HG03066 (cell line): ENCODE measurements at regions not wholly inside any gene's neighbourhood (a gene's known extent, or its start where the extent isn't known, plus 50 kb on each side); places are given as distances from the start of the nearest gene placed in this dataset.
"Not testable (repeated sequence)": the region's sequence is repeated elsewhere in the genome, so short reads cannot be mapped to it uniquely, and the experiment has no call there.

Experiments used
- ATAC-seq: cut with Tn5 transposase; IDR thresholded peaks from one replicate; pipeline ENCODE4 v1.9.1; 2021; ENCODE audit warnings: low read depth; ENCODE audit not compliant: unreplicated experiment

GRCh38 chr9:2424619-2425033 is 197.0 kb upstream of the VLDLR start:
- ATAC-seq, result no peak

DNA sequence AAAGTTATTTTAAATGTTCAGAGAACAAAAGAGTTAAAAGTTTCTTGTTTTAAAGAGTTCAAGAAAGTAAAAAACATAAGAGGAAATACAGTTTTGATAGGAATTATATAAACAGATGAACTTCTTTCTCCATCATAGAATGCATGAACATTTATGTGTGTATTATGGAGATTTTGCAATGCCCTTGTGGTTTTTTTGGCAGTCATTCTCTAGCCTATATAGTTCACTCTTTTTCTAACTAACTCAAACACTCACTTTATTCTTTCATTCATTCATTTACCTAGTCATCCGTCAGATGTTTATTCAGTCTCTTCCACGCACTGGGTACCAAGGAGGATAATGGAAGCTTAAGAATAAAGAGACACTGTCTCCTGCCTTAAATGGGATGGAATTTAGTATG is 195.9 kb upstream of the VLDLR start:
- ATAC-seq, result no peak

DNA sequence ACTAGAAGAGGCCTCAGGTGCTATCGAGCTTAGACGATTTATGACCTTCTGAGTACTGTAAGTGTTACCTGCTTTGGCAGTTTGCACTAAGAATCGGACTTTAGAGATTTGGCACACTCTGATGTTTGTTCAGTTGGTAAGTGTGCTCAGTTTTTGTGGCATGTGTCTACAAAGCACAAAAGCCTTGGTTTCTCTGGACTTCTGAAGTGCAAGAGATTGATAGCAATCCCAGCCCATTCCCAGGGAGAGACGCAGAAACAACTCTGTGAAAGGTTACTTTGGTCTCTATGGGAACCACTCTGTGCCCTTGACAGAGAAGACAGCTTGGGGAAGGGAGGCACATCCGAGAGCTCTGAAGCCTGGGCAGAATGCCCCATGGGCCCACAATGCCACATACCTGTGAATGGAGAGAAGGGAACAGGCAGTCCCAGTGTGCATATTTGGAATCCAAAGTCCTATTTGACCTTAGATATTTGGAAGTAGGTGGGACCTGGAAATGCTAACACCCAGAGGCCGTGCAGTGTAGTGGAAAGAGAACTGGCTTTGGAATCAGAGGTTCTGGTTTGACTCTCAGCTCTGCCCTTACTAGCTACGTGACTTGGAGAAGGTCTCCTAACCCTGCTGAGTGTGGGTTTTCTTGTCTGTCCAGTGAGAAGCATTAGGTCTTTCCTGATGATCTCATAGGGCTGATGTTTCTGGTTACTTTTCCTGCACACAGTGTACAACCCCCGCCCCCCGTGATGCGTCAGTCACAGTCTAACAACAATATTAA is 194.3 kb upstream of the VLDLR start:
- ATAC-seq, result no peak

GRCh38 chr9:2439957-2440356 is 181.6 kb upstream of the VLDLR start:
- ATAC-seq, result no peak

DNA sequence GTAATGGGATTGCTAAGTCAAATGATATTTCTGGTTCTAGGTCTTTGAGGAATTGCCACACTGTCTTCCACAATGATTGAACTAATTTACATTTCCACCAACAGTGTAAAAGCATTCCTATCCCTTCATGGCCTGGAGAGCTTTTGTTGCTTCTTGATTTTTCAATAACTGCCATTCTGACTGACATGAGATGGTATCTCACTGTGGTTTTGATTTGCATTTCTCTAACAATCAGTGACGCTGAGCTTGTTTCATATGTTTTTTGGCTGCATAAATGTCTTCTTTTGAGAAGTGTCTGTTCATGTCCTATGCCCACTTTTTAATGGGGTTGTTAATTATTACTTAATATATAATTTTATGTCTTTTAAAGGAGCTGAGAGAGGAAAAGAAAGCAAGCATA is 177.7 kb upstream of the VLDLR start:
- not testable (repeated sequence) for ATAC-seq

DNA sequence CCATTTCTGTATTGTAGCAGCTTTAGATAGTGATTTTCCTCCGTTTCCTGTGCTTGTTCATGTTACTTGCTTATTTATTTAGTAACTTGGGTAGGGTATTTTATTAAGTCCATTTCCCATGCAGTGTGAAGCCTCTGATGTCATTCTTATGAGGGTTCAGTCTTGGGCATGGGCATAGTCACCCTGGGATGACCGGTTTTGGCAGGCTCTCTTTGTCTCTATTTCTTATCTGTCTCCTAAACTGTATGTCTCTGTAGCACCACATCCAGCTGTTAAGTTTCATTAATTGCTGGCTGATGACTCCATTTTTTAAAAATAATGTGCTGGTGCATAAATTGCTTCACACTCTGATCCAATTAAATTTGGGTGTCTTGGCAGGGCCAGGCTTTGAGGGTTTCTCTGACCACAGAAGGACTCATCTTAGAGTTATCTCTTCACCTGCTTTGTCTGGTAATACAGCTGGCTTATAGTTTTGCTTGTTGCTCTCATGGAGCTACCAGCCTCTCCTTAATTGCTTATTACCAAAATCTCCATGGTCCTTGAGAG is 173.3 kb upstream of the VLDLR start:
- no peak for ATAC-seq

DNA sequence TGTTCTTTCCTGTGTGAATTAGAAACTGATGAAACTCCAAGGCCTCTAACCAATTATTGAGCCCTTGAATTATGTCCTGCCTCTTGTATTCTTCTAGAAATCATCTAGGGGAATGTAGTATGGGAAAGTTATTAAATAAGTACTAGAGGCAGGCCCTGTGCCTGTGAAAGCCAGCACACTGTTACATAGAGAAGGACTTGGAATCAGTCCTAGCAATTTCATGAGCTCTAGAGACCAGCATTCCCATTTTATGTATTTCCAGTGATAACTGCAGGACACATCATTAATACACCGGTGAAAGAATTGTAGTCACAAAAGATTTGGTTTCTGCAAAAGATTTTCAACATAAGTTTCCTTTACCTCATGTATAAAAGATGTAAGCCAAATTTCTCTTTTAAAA is 168.5 kb upstream of the VLDLR start:
- no peak for ATAC-seq

GRCh38 chr9:2453701-2454100 is 167.9 kb upstream of the VLDLR start:
- no peak for ATAC-seq

DNA sequence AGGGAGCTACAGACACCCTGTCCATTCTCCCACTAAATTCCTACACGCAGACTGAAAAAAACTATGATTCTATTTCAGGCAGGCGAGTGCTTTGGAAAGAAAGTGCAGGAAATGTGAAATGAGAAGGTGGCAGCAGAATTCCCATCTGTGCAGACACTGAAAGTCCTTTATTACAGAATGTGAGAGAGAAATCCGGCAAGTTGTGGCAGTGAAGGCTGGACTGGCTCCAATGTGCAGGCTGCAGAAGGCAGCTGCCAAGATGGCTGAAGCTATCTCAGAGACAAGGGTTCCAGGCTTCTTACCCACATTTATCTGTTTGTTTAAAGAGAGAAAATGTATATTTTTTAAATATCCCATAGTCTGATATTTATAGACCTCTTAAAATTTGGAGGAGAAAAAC is 161.8 kb upstream of the VLDLR start:
- no peak for ATAC-seq

DNA sequence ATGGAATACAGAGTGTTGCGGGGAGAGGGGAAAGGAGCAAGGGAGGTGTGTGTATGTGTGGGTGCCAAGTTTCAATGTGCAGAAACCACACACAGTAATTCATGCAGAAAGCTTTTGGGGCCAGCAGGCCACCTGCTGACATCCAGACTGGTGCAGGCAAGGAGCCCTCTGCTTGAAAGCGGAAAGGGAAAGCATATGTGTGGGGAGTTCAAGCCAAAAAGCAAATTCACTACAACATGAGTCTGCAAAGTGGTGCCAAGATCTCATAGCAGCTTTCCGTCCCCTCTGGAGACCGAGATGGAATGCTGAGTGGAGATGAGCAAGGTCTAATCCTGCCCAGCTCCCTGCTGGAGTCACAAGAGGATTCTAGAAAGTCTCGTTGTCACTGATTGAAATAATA is 159.7 kb upstream of the VLDLR start:
- no peak for ATAC-seq

- ATAC-seq, result no peak
These were observed 157.0 kb upstream of the VLDLR start for GRCh38 chr9:2464624-2465023.

DNA sequence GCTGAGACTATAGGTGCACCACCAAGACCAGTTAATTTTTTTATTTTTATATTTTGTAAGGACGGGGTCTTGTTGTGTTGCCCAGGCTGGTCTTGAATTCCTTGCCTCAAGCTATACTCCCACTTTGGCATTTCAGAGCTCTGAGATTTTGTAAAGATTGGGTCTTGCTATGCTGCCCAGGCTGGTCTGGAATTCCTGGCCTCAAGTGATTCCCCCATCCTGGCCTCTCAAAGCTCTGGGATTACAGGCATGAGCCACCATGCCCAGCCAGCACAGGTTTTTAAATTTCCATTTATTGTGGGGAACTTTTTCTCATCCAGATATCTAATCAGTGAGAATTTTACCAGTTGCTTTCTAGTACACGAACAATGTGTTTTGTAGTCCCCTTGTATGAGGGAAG is 156.1 kb upstream of the VLDLR start:
- no peak for ATAC-seq

DNA sequence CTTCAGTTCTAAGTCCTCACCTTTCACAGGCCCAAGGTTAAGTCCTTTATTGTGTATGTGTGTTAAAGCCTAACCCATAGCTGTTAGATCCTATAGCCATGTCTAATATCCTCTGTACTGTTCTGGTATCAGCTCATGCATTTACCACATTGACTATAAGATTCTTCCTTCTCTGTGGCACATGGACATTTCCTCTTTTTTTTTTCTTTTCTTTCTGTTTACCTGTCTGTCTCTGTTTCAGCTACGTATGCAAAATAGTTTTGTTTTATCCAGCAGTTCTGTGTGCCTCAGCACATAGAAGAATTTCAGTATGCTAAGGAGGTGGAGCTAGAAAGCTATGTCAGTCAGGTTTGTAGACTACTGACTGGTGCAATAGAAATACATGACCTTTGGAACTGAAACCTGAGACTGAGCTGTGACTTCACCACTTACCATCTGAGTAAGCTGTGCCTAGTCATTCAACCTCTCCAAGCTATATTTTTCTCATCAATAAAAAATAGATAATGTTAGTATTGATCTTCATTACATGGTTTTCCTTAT is 155.6 kb upstream of the VLDLR start:
- ATAC-seq, result peak; percentile 99

DNA sequence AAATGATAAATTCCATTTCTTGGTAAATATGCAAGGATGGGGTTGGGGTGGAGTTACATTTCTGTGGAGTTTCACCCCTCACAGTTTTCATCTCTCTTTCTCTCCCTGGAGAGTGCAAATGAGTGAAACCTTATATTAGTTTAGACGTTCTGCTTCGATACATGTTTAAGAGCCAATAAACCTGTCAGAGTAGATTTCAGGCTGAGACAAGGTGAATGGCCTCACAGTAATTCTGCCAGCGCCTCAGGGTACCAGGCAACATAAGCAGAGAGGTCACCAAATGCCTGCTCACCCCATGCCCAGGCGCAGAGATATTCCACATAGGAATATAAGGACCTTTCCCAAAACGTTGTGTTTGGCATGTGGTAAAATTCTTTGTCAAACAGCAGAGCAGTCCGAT is 154.9 kb upstream of the VLDLR start:
- ATAC-seq, result no peak

- no peak for ATAC-seq
These were observed 151.8 kb upstream of the VLDLR start for GRCh38 chr9:2469681-2470221.

GRCh38 chr9:2473681-2474080 is 147.9 kb upstream of the VLDLR start:
- ATAC-seq, result no peak

GRCh38 chr9:2477755-2478154 is 143.8 kb upstream of the VLDLR start:
- ATAC-seq, result no peak

DNA sequence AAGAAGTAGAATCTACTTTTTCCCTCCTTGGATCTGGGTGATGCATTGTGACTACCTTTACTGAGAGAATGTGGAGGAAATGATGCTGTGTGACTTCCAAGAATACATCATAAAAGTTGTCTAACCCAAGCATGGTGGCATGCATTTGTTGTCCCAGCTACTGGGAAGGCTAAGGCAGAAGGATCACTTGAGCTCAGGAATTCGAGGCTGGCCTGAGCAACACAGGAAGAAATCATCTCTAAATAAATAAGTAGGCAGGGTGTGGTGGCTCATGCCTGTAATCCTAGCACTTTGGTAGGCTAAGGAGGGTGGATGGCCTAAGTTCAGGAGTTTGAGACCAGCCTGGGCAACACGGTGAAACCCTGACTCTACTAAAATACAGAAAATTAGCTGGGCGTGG is 143.2 kb upstream of the VLDLR start:
- ATAC-seq, result no peak

DNA sequence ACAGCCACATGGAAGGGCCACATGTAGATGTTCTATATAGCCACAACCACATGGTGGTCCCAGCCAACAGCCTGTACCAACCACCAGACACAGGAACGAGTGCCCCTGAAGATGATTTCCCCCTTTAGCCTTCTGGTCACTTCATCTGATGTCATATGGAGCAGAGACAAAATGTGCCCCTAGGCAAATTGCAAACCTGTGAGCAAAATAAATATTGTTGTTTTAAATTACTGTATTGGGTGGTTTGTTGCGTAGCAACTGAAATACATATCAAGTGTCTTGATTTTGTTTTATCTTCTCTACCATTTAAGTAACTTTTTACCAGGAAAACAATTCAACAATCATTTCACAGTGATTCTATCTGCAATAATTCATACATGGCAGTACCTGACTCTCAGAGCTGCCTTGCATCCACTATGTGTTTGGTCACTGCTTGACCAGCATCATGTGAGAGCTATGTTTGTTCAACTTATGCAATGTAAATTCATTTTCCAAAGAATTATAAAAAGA is 142.5 kb upstream of the VLDLR start:
- ATAC-seq, result no peak

- no peak for ATAC-seq
These were observed 141.2 kb upstream of the VLDLR start for GRCh38 chr9:2480255-2480837.

GRCh38 chr9:2481216-2481615 is 140.4 kb upstream of the VLDLR start:
- ATAC-seq, result no peak
